Hepatocyte (in vitro differentiated cells): ENCODE measurements at regions not wholly inside any gene's neighbourhood (a gene's known extent, or its start where the extent isn't known, plus 50 kb on each side); places are given as distances from the start of the nearest gene placed in this dataset.

ENCODE experiments used
- DNase-seq: peaks from one replicate; pipeline ENCODE4 v3.0.0-alpha.2; 2016; ENCODE audit warnings: low spot score
- H2AFZ ChIP-seq: fragments of 200-600 bp; sonication (generic); 2 replicates; pipeline ENCODE4 v1.6.0; 2016; ENCODE audit warnings: antibody characterized with exemption, mild to moderate bottlenecking
- H3K27ac ChIP-seq: fragments of 200-600 bp; sonication (generic); 2 replicates; pipeline ENCODE4 v1.5.1; 2016; ENCODE audit warnings: mild to moderate bottlenecking
- H3K27me3 ChIP-seq: fragments of 200-600 bp; sonication (generic); 2 replicates; pipeline ENCODE4 v1.6.1; 2016
- H3K36me3 ChIP-seq: fragments of 200-600 bp; sonication (generic); replicated peaks from 2 replicates; pipeline ENCODE4 v1.5.1; 2016; ENCODE audit warnings: low read depth; ENCODE audit not compliant: insufficient read depth
- H3K4me1 ChIP-seq: fragments of 200-600 bp; sonication (generic); 2 replicates; pipeline ENCODE4 v1.5.1; 2016; ENCODE audit warnings: mild to moderate bottlenecking, moderate library complexity; ENCODE audit not compliant: insufficient read depth
- H3K4me2 ChIP-seq: fragments of 200-600 bp; sonication (generic); 2 replicates; pipeline ENCODE4 v1.6.0; 2016
- H3K4me3 ChIP-seq: fragments of 200-600 bp; sonication (generic); 2 replicates; pipeline ENCODE4 v1.5.1; 2016; ENCODE audit warnings: mild to moderate bottlenecking
- H3K79me2 ChIP-seq: fragments of 200-600 bp; sonication (generic); 2 replicates; pipeline ENCODE4 v1.6.0; 2017; ENCODE audit warnings: mild to moderate bottlenecking
- H3K9me2 ChIP-seq: fragments of 200-600 bp; sonication (generic); replicated peaks from 2 replicates; pipeline ENCODE4 v1.6.0; 2017; ENCODE audit warnings: mild to moderate bottlenecking; ENCODE audit not compliant: insufficient read depth
- H3K9me3 ChIP-seq: fragments of 200-600 bp; sonication (generic); 2 replicates; pipeline ENCODE4 v1.5.1; 2016; ENCODE audit warnings: low read depth, mild to moderate bottlenecking
- H4K20me1 ChIP-seq: fragments of 200-600 bp; sonication (generic); 2 replicates; pipeline ENCODE4 v1.6.0; 2016; ENCODE audit warnings: mild to moderate bottlenecking; ENCODE audit not compliant: insufficient read depth, poor library complexity, severe bottlenecking
- CTCF ChIP-seq: fragments of 200-600 bp; sonication (generic); IDR thresholded peaks from 2 replicates; pipeline ENCODE4 v1.5.1; 2016; ENCODE audit warnings: antibody characterized with exemption, mild to moderate bottlenecking; ENCODE audit not compliant: poor library complexity
- EZH2 ChIP-seq: fragments of 200-600 bp; sonication (generic); IDR thresholded peaks from 2 replicates; pipeline ENCODE4 v1.6.1; 2016; ENCODE audit warnings: antibody characterized with exemption, mild to moderate bottlenecking, borderline replicate concordance
- EZH2phosphoT487 ChIP-seq: fragments of 200-600 bp; sonication (generic); IDR thresholded peaks from one replicate; pipeline ENCODE4 v1.6.1; 2018; ENCODE audit warnings: antibody characterized with exemption, mild to moderate bottlenecking, low read depth, moderate library complexity; ENCODE audit not compliant: unreplicated experiment, severe bottlenecking
- WGBS: methylation state at CpG from one replicate; pipeline ENCODE4 v1.1.6; 2016; ENCODE audit warnings: low lambda C conversion rate; ENCODE audit errors: missing lambda C conversion rate; 5-methylcytosine and 5-hydroxymethylcytosine counted together

GRCh38 chr6:45730232-45730631 lies 285.4 kb downstream of the CLIC5 start:
- no peaks in the 10 kb centered on the region for H4K20me1 ChIP-seq
- no peak for DNase-seq
- H3K27me3 ChIP-seq = peaks cover 6% of the 10 kb centered on the region
- H2AFZ ChIP-seq = no peak overlapping the region
- no peaks in the 10 kb centered on the region for H3K9me2 ChIP-seq
- H3K79me2 ChIP-seq = no peaks in the 10 kb centered on the region
- H3K36me3 ChIP-seq = no peaks in the 10 kb centered on the region
- H3K27ac ChIP-seq = no peak overlapping the region
- 92% methylated on average over 1 of the region's 1 CpG for WGBS
- TF ChIP-seq EZH2 = no peak
- no peak for TF ChIP-seq EZH2phosphoT487
- TF ChIP-seq CTCF = no peak
- no peak overlapping the region for H3K4me2 ChIP-seq
- no peaks in the 10 kb centered on the region for H3K4me1 ChIP-seq
- H3K9me3 ChIP-seq = no peaks in the 10 kb centered on the region
- H3K4me3 ChIP-seq = no peak overlapping the region

- no peaks in the 10 kb centered on the region for H3K4me1 ChIP-seq
- no peaks in the 10 kb centered on the region for H3K9me2 ChIP-seq
- no peaks in the 10 kb centered on the region for H3K36me3 ChIP-seq
- DNase-seq = no peak
- WGBS = 71% methylated on average over 3 of the region's 3 CpGs
- H3K27me3 ChIP-seq = peaks cover under 1% of the 10 kb centered on the region
- H3K27ac ChIP-seq = no peak overlapping the region
- TF ChIP-seq EZH2 (no peak), EZH2phosphoT487 (no peak), CTCF (no peak)
- H3K4me2 ChIP-seq = no peak overlapping the region
- no peaks in the 10 kb centered on the region for H4K20me1 ChIP-seq
- H2AFZ ChIP-seq = no peak overlapping the region
- H3K4me3 ChIP-seq = no peak overlapping the region
- no peaks in the 10 kb centered on the region for H3K79me2 ChIP-seq
- H3K9me3 ChIP-seq = no peaks in the 10 kb centered on the region
These were observed 287.0 kb downstream of the CLIC5 start for GRCh38 chr6:45728674-45729073.

- 93% methylated on average over 6 of the region's 6 CpGs for WGBS
- H3K27me3 ChIP-seq = no peaks in the 10 kb centered on the region
- DNase-seq = no peak
- H3K4me3 ChIP-seq = no peak overlapping the region
- H3K9me2 ChIP-seq = no peaks in the 10 kb centered on the region
- H3K4me2 ChIP-seq = no peak overlapping the region
- no peaks in the 10 kb centered on the region for H3K36me3 ChIP-seq
- no peak overlapping the region for H2AFZ ChIP-seq
- no peaks in the 10 kb centered on the region for H3K4me1 ChIP-seq
- no peak overlapping the region for H3K27ac ChIP-seq
- TF ChIP-seq CTCF (no peak), EZH2phosphoT487 (no peak), EZH2 (no peak)
- no peaks in the 10 kb centered on the region for H4K20me1 ChIP-seq
- H3K79me2 ChIP-seq = no peaks in the 10 kb centered on the region
- H3K9me3 ChIP-seq = no peaks in the 10 kb centered on the region
These were observed 287.7 kb downstream of the CLIC5 start for GRCh38 chr6:45727819-45728449.
